ENCODE measurements at regions not wholly inside any gene's neighbourhood (a gene's known extent, or its start where the extent isn't known, plus 50 kb on each side); places are given as distances from the start of the nearest gene placed in this dataset.

DNA sequence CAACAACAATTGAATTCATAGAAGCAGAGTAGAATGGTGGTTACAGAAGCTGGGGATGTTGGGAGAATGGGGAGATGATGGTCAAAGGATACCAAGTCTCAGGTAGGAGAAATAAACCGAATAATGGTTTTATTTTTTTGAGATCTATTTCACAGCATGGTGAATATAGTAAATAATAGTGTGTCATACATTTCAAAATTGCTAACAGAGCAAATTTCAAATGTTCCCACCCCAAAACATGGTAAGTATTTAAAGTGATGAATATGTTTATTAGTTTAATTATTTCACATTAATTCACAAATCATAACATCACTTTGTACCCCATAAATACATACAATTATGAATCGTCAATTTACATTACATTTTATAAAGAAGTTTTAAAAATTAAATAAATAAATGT lies 72.7 kb upstream of the ATG10 start:
- peaks cover 4% of the 10 kb centered on the region for H3K4me1 Mint-ChIP-seq
- TF ChIP-seq, protein P1, sequence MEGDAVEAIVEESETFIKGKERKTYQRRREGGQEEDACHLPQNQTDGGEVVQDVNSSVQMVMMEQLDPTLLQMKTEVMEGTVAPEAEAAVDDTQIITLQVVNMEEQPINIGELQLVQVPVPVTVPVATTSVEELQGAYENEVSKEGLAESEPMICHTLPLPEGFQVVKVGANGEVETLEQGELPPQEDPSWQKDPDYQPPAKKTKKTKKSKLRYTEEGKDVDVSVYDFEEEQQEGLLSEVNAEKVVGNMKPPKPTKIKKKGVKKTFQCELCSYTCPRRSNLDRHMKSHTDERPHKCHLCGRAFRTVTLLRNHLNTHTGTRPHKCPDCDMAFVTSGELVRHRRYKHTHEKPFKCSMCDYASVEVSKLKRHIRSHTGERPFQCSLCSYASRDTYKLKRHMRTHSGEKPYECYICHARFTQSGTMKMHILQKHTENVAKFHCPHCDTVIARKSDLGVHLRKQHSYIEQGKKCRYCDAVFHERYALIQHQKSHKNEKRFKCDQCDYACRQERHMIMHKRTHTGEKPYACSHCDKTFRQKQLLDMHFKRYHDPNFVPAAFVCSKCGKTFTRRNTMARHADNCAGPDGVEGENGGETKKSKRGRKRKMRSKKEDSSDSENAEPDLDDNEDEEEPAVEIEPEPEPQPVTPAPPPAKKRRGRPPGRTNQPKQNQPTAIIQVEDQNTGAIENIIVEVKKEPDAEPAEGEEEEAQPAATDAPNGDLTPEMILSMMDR (conservative IDR thresholded peaks at IDR 0.05) = no peak
- H3K27me3 Mint-ChIP-seq (ENCODE audit: low read depth) = no peaks in the 10 kb centered on the region
- no peak for DNase-seq (ENCODE audit: low read depth, low spot score)
- no peak overlapping the region for H3K4me3 Mint-ChIP-seq
- H3K9me3 Mint-ChIP-seq = peaks cover 2% of the 10 kb centered on the region
- no peak overlapping the region for H3K27ac Mint-ChIP-seq (ENCODE audit: unreplicated experiment)
- H3K36me3 Mint-ChIP-seq (ENCODE audit: low read depth) = peaks cover 2% of the 10 kb centered on the region

DNA sequence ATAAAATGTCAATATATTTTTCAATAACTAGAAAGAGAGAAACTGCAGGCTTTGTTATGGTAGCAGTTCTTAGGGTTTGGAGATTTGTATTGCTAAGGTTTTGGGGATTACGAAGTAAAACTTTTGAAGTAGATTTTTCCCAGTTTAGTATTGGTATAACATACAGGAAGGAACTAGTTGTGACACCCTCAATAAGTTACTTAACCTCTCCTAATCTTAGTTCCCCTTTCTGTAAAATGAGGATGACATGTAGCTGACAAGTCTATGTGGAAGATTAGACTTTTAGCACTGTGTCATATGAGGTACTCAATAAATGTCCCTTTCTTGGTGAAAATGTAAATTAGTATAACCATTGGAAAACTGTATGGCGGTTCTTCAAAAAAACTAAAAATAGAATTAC lies 73.4 kb upstream of the ATG10 start:
- Mint-ChIP-seq H3K4me1 (no peaks in the 10 kb centered on the region), H3K36me3 (ENCODE audit: low read depth) (peaks cover 2% of the 10 kb centered on the region), H3K27ac (ENCODE audit: unreplicated experiment) (no peak overlapping the region), H3K27me3 (ENCODE audit: low read depth) (no peaks in the 10 kb centered on the region), H3K4me3 (no peak overlapping the region), H3K9me3 (peaks cover 6% of the 10 kb centered on the region)
- DNase-seq (ENCODE audit: low read depth, low spot score) = no peak
- TF ChIP-seq, protein P1 (conservative IDR thresholded peaks at IDR 0.05) = no peak

DNA sequence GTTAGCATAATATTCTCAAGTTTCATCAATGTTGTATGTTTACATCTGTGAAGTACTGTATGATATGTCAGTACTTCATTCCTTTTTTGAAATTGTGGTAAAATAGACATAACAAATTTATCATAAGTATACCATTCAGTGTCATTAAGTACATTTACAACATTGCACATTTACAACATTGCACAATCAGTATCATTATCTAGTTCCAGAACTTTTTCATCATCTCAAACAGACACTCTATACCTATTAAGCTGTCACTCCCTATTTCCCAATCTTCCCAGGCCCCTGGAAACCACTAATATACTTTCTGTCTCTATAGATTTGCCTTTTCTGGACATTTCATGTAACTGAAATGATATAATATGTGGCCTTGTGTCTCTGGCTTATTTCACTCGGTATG lies 75.1 kb upstream of the ATG10 start:
- no peaks in the 10 kb centered on the region for H3K4me1 Mint-ChIP-seq
- no peaks in the 10 kb centered on the region for H3K27me3 Mint-ChIP-seq (ENCODE audit: low read depth)
- no peak overlapping the region for H3K27ac Mint-ChIP-seq (ENCODE audit: unreplicated experiment)
- H3K4me3 Mint-ChIP-seq = no peak overlapping the region
- peaks cover 14% of the 10 kb centered on the region for H3K9me3 Mint-ChIP-seq
- TF ChIP-seq, protein P1 (conservative IDR thresholded peaks at IDR 0.05) = no peak
- peaks cover 9% of the 10 kb centered on the region for H3K36me3 Mint-ChIP-seq (ENCODE audit: low read depth)
- DNase-seq (ENCODE audit: low read depth, low spot score) = no peak

DNA sequence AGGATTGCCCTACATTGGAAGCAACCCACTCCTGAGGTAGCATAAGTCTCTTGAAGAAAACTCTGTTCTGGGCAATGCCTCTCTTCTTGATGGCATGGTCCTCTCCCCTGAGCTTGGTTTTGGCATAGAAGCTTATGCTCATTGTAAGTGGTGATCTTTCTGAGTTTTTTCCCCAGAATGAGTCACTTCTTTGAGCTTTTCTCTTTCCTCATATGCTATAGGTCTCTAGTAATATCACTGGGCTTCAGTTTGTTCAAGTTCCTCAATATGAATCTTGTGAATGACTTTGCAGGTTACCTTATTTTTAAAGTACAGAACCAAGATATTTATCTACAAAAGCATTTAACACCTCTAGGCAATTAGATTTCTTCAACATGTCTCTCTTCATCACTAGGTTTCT lies 76.5 kb upstream of the ATG10 start:
- no peak for DNase-seq (ENCODE audit: low read depth, low spot score)
- H3K4me1 Mint-ChIP-seq = no peaks in the 10 kb centered on the region
- no peaks in the 10 kb centered on the region for H3K27me3 Mint-ChIP-seq (ENCODE audit: low read depth)
- peaks cover 19% of the 10 kb centered on the region for H3K9me3 Mint-ChIP-seq
- H3K4me3 Mint-ChIP-seq = no peak overlapping the region
- H3K27ac Mint-ChIP-seq (ENCODE audit: unreplicated experiment) = no peak overlapping the region
- peaks cover 13% of the 10 kb centered on the region for H3K36me3 Mint-ChIP-seq (ENCODE audit: low read depth)
- TF ChIP-seq, protein P1 (conservative IDR thresholded peaks at IDR 0.05) = no peak

DNA sequence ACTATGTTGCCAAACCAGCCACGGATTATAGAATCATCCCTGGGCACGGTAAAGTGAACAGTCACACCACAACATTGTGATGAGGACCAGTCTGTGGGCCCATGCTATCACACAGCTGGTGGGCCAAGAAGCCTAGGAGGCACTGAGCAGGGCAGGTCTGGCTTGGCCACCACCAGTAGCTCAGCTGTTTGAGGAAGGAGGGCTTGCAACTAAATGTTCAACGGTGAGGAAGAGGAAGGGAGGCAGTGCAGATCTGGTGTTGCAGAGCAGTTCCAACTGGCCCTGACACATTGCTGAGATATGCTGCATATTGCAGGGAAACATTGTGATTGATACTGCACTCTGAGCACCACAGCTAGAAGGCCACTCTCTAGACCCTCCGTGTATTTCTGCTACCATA lies 77.9 kb upstream of the ATG10 start:
- Mint-ChIP-seq H3K36me3 (ENCODE audit: low read depth) (peaks cover 18% of the 10 kb centered on the region), H3K27me3 (ENCODE audit: low read depth) (no peaks in the 10 kb centered on the region), H3K4me1 (no peaks in the 10 kb centered on the region), H3K27ac (ENCODE audit: unreplicated experiment) (no peak overlapping the region), H3K4me3 (no peak overlapping the region), H3K9me3 (peaks cover 32% of the 10 kb centered on the region)
- DNase-seq (ENCODE audit: low read depth, low spot score) = no peak
- TF ChIP-seq, protein P1 (conservative IDR thresholded peaks at IDR 0.05) = no peak

DNA sequence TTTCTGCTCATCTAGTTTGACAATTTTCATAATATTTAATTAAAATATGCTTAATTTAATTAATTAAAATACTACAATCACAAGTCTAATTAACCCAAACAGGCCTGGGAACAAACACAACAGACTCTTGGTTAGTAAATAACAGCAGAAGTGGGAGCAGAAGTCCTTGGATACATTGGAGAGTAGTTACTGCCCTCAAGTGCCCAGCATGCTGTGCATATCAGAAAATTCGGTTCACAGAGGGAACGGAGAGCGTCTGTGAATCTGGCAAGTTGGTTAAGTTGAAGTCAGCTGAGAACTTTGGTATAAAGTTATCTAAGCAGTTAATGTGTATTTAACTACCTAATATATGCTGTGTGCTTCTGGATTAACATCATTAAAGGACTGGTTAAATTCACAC lies 87.0 kb upstream of the ATG10 start:
- Mint-ChIP-seq H3K27ac (ENCODE audit: unreplicated experiment) (no peak overlapping the region), H3K27me3 (ENCODE audit: low read depth) (no peaks in the 10 kb centered on the region), H3K4me3 (no peak overlapping the region), H3K4me1 (peaks cover 3% of the 10 kb centered on the region), H3K9me3 (peaks cover 11% of the 10 kb centered on the region), H3K36me3 (ENCODE audit: low read depth) (peaks cover 5% of the 10 kb centered on the region)
- no peak for DNase-seq (ENCODE audit: low read depth, low spot score)
- TF ChIP-seq, protein P1 (conservative IDR thresholded peaks at IDR 0.05) = no peak
